Neural cell (in vitro differentiated cells): ENCODE measurements at regions not wholly inside any gene's neighbourhood (a gene's known extent, or its start where the extent isn't known, plus 50 kb on each side); places are given as distances from the start of the nearest gene placed in this dataset.

Experiments
- CTCF ChIP-seq: fragments of 450-650 bp; IDR thresholded peaks from 2 replicates; pipeline ENCODE4 v1.5.1; 2014; ENCODE audit warnings: antibody characterized with exemption, mild to moderate bottlenecking, moderate library complexity; ENCODE audit not compliant: poor library complexity, severe bottlenecking
- EP300 ChIP-seq: fragments of 450-650 bp; conservative IDR thresholded peaks from 2 replicates; pipeline ENCODE4 v1.6.1; 2014; ENCODE audit warnings: antibody characterized with exemption, mild to moderate bottlenecking, moderate library complexity; ENCODE audit not compliant: poor library complexity, severe bottlenecking
- EZH2 ChIP-seq: fragments of 200-600, 300-800 bp; shearing (Covaris generic), sonication (generic); IDR thresholded peaks from 2 replicates; pipeline ENCODE4 v1.6.1; 2014; ENCODE audit warnings: antibody characterized with exemption, low read length, borderline replicate concordance, mild to moderate bottlenecking; ENCODE audit not compliant: insufficient read depth, poor library complexity, severe bottlenecking
- POLR2AphosphoS5 ChIP-seq: IDR thresholded peaks from 2 replicates; pipeline ENCODE4 v1.6.1; 2012
- RAD21 ChIP-seq: fragments of 450-650 bp; conservative IDR thresholded peaks from 2 replicates; pipeline ENCODE4 v1.6.1; 2014; ENCODE audit warnings: antibody characterized with exemption, mild to moderate bottlenecking, moderate library complexity
- REST ChIP-seq: IDR thresholded peaks from 2 replicates; pipeline ENCODE4 v1.6.1; 2012; ENCODE audit warnings: borderline replicate concordance
- SMC3 ChIP-seq: fragments of 450-650 bp; conservative IDR thresholded peaks from 2 replicates; pipeline ENCODE4 v1.6.1; 2014; ENCODE audit warnings: antibody characterized with exemption, mild to moderate bottlenecking, moderate library complexity; ENCODE audit not compliant: poor library complexity

DNA sequence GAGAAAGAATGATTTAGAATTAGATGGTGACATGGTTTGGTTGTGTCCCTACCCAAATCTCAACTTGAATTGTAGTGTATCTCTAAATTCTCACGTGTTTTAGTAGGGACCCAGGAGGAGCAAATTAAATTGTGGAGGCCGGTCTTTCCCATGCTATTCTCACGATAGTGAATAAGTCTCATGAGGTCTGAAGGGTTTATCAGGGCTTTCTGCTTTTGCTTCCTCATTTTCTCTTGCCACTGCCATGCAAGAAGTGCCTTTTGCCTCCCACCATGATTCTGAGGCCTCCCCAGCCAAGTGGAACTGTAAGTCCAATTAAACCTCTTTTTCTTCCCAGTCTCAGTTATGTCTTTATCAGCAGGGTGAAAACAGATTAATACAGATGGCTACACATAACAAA, 167.4 kb upstream of the SVIL start:
- TF ChIP-seq CTCF: no peak
- TF ChIP-seq RAD21: no peak
- no peak for TF ChIP-seq POLR2AphosphoS5
- TF ChIP-seq EZH2: no peak
- TF ChIP-seq EP300: no peak
- no peak for TF ChIP-seq SMC3
- no peak for TF ChIP-seq REST
